ENCODE measurements at regions not wholly inside any gene's neighbourhood (a gene's known extent, or its start where the extent isn't known, plus 50 kb on each side); places are given as distances from the start of the nearest gene placed in this dataset.
"Not testable (repeated sequence)": the region's sequence is repeated elsewhere in the genome, so short reads cannot be mapped to it uniquely, and the experiment has no call there.

- Histone ChIP-seq H3K4me1 (no peaks in the 10 kb centered on the region), H3K36me3 (no peaks in the 10 kb centered on the region), H3K27me3 (no peaks in the 10 kb centered on the region), H3K4me3 (ENCODE audit: low read depth, low read length) (no peak overlapping the region), H3K9me3 (no peaks in the 10 kb centered on the region)
- no peak for TF ChIP-seq CTCF (IDR thresholded peaks at IDR 0.05; ENCODE audit: low read depth, low read length)
- DNase-seq = no peak
Observed at GRCh38 chr2:59827677-59828076, 725.8 kb downstream of the BCL11A start.

- no peaks in the 10 kb centered on the region for H3K36me3 ChIP-seq
- no peak for DNase-seq
- no peaks in the 10 kb centered on the region for H3K27me3 ChIP-seq
- H3K4me3 ChIP-seq (ENCODE audit: low read depth, low read length) = no peak overlapping the region
- TF ChIP-seq CTCF (IDR thresholded peaks at IDR 0.05; ENCODE audit: low read depth, low read length) = no peak
- H3K9me3 ChIP-seq = no peaks in the 10 kb centered on the region
- H3K4me1 ChIP-seq = no peaks in the 10 kb centered on the region
Observed at GRCh38 chr2:59826177-59826576, 727.3 kb downstream of the BCL11A start.

- no peak overlapping the region for H3K4me3 ChIP-seq (ENCODE audit: low read depth, low read length)
- H3K9me3 ChIP-seq = no peaks in the 10 kb centered on the region
- no peaks in the 10 kb centered on the region for H3K4me1 ChIP-seq
- no peaks in the 10 kb centered on the region for H3K27me3 ChIP-seq
- no peaks in the 10 kb centered on the region for H3K36me3 ChIP-seq
- TF ChIP-seq CTCF (IDR thresholded peaks at IDR 0.05; ENCODE audit: low read depth, low read length) = no peak
- DNase-seq = no peak
Observed at GRCh38 chr2:59824314-59824713, 729.1 kb downstream of the BCL11A start.

GRCh38 chr2:59816075-59816474, 737.4 kb downstream of the BCL11A start:
- DNase-seq = no peak

GRCh38 chr2:59810283-59810682, 743.2 kb downstream of the BCL11A start:
- not testable (repeated sequence) for H3K27me3 ChIP-seq; DNase-seq; H3K4me1 ChIP-seq; H3K4me3 ChIP-seq (ENCODE audit: low read depth, low read length); H3K36me3 ChIP-seq; H3K9me3 ChIP-seq

More at GRCh38 chr2:59816075-59816474, 737.4 kb downstream of the BCL11A start:
- Histone ChIP-seq H3K36me3 (no peaks in the 10 kb centered on the region), H3K4me3 (ENCODE audit: low read depth, low read length) (no peak overlapping the region), H3K27me3 (no peaks in the 10 kb centered on the region), H3K4me1 (no peaks in the 10 kb centered on the region), H3K9me3 (no peaks in the 10 kb centered on the region)
- no peak for TF ChIP-seq CTCF (IDR thresholded peaks at IDR 0.05; ENCODE audit: low read depth, low read length)

- H3K4me1 ChIP-seq = no peaks in the 10 kb centered on the region
- DNase-seq = no peak
- H3K4me3 ChIP-seq (ENCODE audit: low read depth, low read length) = no peak overlapping the region
- no peaks in the 10 kb centered on the region for H3K36me3 ChIP-seq
- H3K27me3 ChIP-seq = no peaks in the 10 kb centered on the region
- TF ChIP-seq CTCF (IDR thresholded peaks at IDR 0.05; ENCODE audit: low read depth, low read length) = no peak
- no peaks in the 10 kb centered on the region for H3K9me3 ChIP-seq
Observed at GRCh38 chr2:59806486-59806885, 747.0 kb downstream of the BCL11A start.

GRCh38 chr2:59804732-59805131, 748.7 kb downstream of the BCL11A start:
- no peak for DNase-seq
- TF ChIP-seq CTCF (IDR thresholded peaks at IDR 0.05; ENCODE audit: low read depth, low read length) = no peak
- H3K9me3 ChIP-seq = no peaks in the 10 kb centered on the region
- H3K27me3 ChIP-seq = no peaks in the 10 kb centered on the region
- no peaks in the 10 kb centered on the region for H3K36me3 ChIP-seq
- H3K4me3 ChIP-seq (ENCODE audit: low read depth, low read length) = no peak overlapping the region
- no peaks in the 10 kb centered on the region for H3K4me1 ChIP-seq

All from BE2C (cell line).